A549 (cell line): ENCODE measurements at regions not wholly inside any gene's neighbourhood (a gene's known extent, or its start where the extent isn't known, plus 50 kb on each side); places are given as distances from the start of the nearest gene placed in this dataset.

Source experiments
- HDAC2 ChIP-seq: fragments of 200-600 bp; sonication (generic); IDR thresholded peaks from 2 replicates; pipeline ENCODE4 v1.6.1; 2016
- KDM1A ChIP-seq: fragments of 200-600 bp; sonication (generic); IDR thresholded peaks from 2 replicates; pipeline ENCODE4 v1.6.1; 2016; ENCODE audit warnings: low read depth, mild to moderate bottlenecking
- TF ChIP-seq, protein P1 (sequence below): fragments of >200 bp; sonication (Bioruptor Twin); formaldehyde crosslinking; IDR thresholded peaks from 3 replicates; pipeline ENCODE4 v1.5.1; 2016

DNA sequence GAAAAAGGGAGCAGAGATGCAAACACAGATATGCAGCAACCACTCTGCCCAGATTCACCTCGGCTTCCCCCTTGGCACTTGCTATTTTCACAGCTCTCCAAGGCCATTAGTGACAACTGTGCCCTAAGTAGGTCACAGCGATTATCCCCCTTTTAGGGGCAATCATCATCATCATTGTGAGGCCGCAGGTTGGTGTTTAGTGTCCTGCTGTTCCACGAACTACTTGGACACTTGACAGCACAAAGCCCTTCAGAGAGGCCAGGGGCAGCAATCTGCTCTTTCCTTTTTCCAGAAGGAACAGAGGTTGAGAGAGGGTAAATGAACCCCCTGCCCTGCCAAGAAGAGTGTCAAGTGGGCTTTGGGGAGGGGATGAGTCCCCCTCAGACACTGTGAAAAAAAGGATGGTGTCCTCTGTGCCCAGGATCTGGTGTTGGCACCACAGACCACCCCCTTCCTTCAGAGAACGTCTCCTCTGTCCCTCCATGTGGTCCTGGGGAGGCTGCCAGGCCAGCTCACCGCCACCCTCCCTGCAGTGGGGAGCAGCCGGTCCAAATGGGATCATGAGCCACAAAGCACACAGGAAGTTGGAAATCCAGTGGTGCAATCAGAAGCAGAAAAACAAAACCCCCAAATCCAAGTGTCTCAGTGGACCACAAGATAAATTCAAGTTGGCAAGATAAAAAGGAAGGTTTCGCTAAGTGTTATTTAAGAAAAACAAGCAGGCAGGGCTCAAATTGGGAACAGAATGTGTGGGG lies 78.4 kb upstream of the MED9 start:
- TF ChIP-seq, protein P1, sequence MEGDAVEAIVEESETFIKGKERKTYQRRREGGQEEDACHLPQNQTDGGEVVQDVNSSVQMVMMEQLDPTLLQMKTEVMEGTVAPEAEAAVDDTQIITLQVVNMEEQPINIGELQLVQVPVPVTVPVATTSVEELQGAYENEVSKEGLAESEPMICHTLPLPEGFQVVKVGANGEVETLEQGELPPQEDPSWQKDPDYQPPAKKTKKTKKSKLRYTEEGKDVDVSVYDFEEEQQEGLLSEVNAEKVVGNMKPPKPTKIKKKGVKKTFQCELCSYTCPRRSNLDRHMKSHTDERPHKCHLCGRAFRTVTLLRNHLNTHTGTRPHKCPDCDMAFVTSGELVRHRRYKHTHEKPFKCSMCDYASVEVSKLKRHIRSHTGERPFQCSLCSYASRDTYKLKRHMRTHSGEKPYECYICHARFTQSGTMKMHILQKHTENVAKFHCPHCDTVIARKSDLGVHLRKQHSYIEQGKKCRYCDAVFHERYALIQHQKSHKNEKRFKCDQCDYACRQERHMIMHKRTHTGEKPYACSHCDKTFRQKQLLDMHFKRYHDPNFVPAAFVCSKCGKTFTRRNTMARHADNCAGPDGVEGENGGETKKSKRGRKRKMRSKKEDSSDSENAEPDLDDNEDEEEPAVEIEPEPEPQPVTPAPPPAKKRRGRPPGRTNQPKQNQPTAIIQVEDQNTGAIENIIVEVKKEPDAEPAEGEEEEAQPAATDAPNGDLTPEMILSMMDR: no peak
- no peak for TF ChIP-seq KDM1A
- TF ChIP-seq HDAC2: no peak
